ENCODE measurements at regions not wholly inside any gene's neighbourhood (a gene's known extent, or its start where the extent isn't known, plus 50 kb on each side); places are given as distances from the start of the nearest gene placed in this dataset.

- Histone ChIP-seq H2AFZ (ENCODE audit: insufficient read depth, low read length, poor library complexity) (no peak overlapping the region), H2AK5ac (ENCODE audit: low read length) (no peak overlapping the region), H4K12ac (ENCODE audit: low read depth, low read length) (no peak overlapping the region), H2BK12ac (ENCODE audit: low read length) (no peak overlapping the region), H3K36me3 (ENCODE audit: control insufficient read depth in 1 of 2, insufficient read depth in 2 of 2, low read length in 2 of 2) (no peaks in the 10 kb centered on the region), H4K91ac (ENCODE audit: low read depth, low read length) (no peak overlapping the region), H4K8ac (ENCODE audit: low read depth, low read length) (no peak overlapping the region), H3K4ac (ENCODE audit: low read depth, low read length) (no peak overlapping the region), H3K9me3 (ENCODE audit: insufficient read depth, low read depth, low read length) (no peaks in the 10 kb centered on the region), H3K23ac (ENCODE audit: low read length) (no peak overlapping the region), H3K79me1 (ENCODE audit: low read length) (no peaks in the 10 kb centered on the region), H2BK120ac (ENCODE audit: insufficient read depth, low read length, poor library complexity) (no peak overlapping the region), H3K4me1 (ENCODE audit: control insufficient read depth in 1 of 2, insufficient read depth in 2 of 2, low read length in 2 of 2) (peaks cover 0 to 3% of the 10 kb centered on the region in 2 experiments), H3K27me3 (ENCODE audit: insufficient read depth, low read length) (no peaks in the 10 kb centered on the region), H3K27ac (ENCODE audit: low read depth, low read length) (no peak overlapping the region), H3K14ac (ENCODE audit: low read length) (no peak overlapping the region), H3K79me2 (ENCODE audit: control insufficient read depth, insufficient read depth, low read length, poor library complexity) (no peaks in the 10 kb centered on the region), H2BK5ac (ENCODE audit: low read depth, low read length, poor library complexity) (no peak overlapping the region), H3K18ac (ENCODE audit: low read length) (no peak overlapping the region), H3K9ac (ENCODE audit: low read length) (no peak overlapping the region), H3K4me2 (ENCODE audit: low read length) (no peak overlapping the region), H3K4me3 (ENCODE audit: low read depth, low read length) (no peak overlapping the region)
- no peak for DNase-seq
- WGBS (ENCODE audit: extremely low coverage, insufficient coverage, insufficient read length) = no CpG with 5 or more reads among the region's 1 CpG
These were observed 367.4 kb upstream of the ZFHX3 start for GRCh38 chr16:73415286-73415685.

DNA sequence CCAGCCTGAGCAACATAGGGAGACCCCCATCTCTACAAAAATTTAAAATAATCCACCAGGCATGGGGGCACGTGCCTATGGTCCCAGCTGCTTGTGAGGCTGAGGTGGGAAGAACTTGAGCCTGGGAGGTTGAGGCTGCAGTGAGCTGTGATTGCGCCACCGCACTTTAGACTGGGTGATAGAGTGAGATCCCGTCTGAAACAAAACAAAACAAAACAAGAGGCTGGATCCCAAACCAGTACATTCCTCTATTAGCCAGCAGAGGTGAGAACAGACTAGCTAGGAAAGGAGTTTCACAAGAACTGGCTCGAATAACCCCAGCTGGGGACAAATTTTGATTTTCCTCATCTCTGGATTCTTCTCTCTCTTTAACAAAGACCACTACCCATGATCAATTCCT is 366.7 kb upstream of the ZFHX3 start:
- Histone ChIP-seq H3K23ac (ENCODE audit: low read length) (no peak overlapping the region), H2BK5ac (ENCODE audit: low read depth, low read length, poor library complexity) (no peak overlapping the region), H4K12ac (ENCODE audit: low read depth, low read length) (no peak overlapping the region), H3K4ac (ENCODE audit: low read depth, low read length) (no peak overlapping the region), H3K27ac (ENCODE audit: low read depth, low read length) (no peak overlapping the region), H3K4me2 (ENCODE audit: low read length) (no peak overlapping the region), H3K4me1 (ENCODE audit: control insufficient read depth in 1 of 2, insufficient read depth in 2 of 2, low read length in 2 of 2) (peaks cover 0 to 3% of the 10 kb centered on the region in 2 experiments), H2BK12ac (ENCODE audit: low read length) (no peak overlapping the region), H3K27me3 (ENCODE audit: insufficient read depth, low read length) (no peaks in the 10 kb centered on the region), H2AK5ac (ENCODE audit: low read length) (no peak overlapping the region), H3K9me3 (ENCODE audit: insufficient read depth, low read depth, low read length) (no peaks in the 10 kb centered on the region), H4K91ac (ENCODE audit: low read depth, low read length) (no peak overlapping the region), H3K14ac (ENCODE audit: low read length) (no peak overlapping the region), H4K8ac (ENCODE audit: low read depth, low read length) (no peak overlapping the region), H3K4me3 (ENCODE audit: low read depth, low read length) (no peak overlapping the region), H3K9ac (ENCODE audit: low read length) (no peak overlapping the region), H3K18ac (ENCODE audit: low read length) (no peak overlapping the region), H3K79me2 (ENCODE audit: control insufficient read depth, insufficient read depth, low read length, poor library complexity) (no peaks in the 10 kb centered on the region), H3K79me1 (ENCODE audit: low read length) (no peaks in the 10 kb centered on the region), H2AFZ (ENCODE audit: insufficient read depth, low read length, poor library complexity) (no peak overlapping the region), H3K36me3 (ENCODE audit: control insufficient read depth in 1 of 2, insufficient read depth in 2 of 2, low read length in 2 of 2) (no peaks in the 10 kb centered on the region), H2BK120ac (ENCODE audit: insufficient read depth, low read length, poor library complexity) (no peak overlapping the region)
- no CpG with 5 or more reads among the region's 5 CpGs for whole genome bisulfite sequencing (ENCODE audit: extremely low coverage, insufficient coverage, insufficient read length)
- DNase-seq = peak in 1 of 2 donors; percentile 2

DNA sequence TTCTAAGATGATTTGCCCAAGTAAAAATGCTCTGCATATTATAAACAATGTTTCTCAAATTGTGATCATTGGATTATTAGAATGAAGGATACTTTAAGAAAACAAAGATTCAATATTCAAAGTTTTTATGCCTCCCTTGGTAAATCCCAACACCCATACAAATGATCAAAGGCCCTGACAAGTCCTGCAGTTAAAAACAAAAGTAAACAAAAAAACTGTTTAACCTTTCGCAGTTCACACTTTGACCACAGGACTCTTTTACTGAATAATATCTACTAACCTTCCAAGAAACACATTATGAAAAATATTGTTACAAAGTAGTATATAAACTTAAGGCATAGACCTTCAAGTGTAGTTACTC is 365.9 kb upstream of the ZFHX3 start:
- H3K4me1 ChIP-seq (ENCODE audit: control insufficient read depth in 1 of 2, insufficient read depth in 2 of 2, low read length in 2 of 2) = peaks cover 0 to 3% of the 10 kb centered on the region in 2 experiments
- no peak overlapping the region for H3K4me2 ChIP-seq (ENCODE audit: low read length)
- WGBS (ENCODE audit: extremely low coverage, insufficient coverage, insufficient read length) = no CpG with 5 or more reads among the region's 1 CpG
- no peaks in the 10 kb centered on the region for H3K9me3 ChIP-seq (ENCODE audit: insufficient read depth, low read depth, low read length)
- H3K9ac ChIP-seq (ENCODE audit: low read length) = no peak overlapping the region
- H3K23ac ChIP-seq (ENCODE audit: low read length) = no peak overlapping the region
- no peak overlapping the region for H4K91ac ChIP-seq (ENCODE audit: low read depth, low read length)
- H3K79me1 ChIP-seq (ENCODE audit: low read length) = no peaks in the 10 kb centered on the region
- H4K12ac ChIP-seq (ENCODE audit: low read depth, low read length) = no peak overlapping the region
- no peak overlapping the region for H3K18ac ChIP-seq (ENCODE audit: low read length)
- H3K79me2 ChIP-seq (ENCODE audit: control insufficient read depth, insufficient read depth, low read length, poor library complexity) = no peaks in the 10 kb centered on the region
- H3K27me3 ChIP-seq (ENCODE audit: insufficient read depth, low read length) = no peaks in the 10 kb centered on the region
- H3K27ac ChIP-seq (ENCODE audit: low read depth, low read length) = no peak overlapping the region
- H3K36me3 ChIP-seq (ENCODE audit: control insufficient read depth in 1 of 2, insufficient read depth in 2 of 2, low read length in 2 of 2) = no peaks in the 10 kb centered on the region
- H2BK120ac ChIP-seq (ENCODE audit: insufficient read depth, low read length, poor library complexity) = no peak overlapping the region
- H4K8ac ChIP-seq (ENCODE audit: low read depth, low read length) = no peak overlapping the region
- H3K4ac ChIP-seq (ENCODE audit: low read depth, low read length) = no peak overlapping the region
- no peak overlapping the region for H2AK5ac ChIP-seq (ENCODE audit: low read length)
- DNase-seq = no peak
- no peak overlapping the region for H2BK12ac ChIP-seq (ENCODE audit: low read length)
- H3K4me3 ChIP-seq (ENCODE audit: low read depth, low read length) = no peak overlapping the region
- no peak overlapping the region for H2BK5ac ChIP-seq (ENCODE audit: low read depth, low read length, poor library complexity)
- no peak overlapping the region for H2AFZ ChIP-seq (ENCODE audit: insufficient read depth, low read length, poor library complexity)
- H3K14ac ChIP-seq (ENCODE audit: low read length) = no peak overlapping the region

DNA sequence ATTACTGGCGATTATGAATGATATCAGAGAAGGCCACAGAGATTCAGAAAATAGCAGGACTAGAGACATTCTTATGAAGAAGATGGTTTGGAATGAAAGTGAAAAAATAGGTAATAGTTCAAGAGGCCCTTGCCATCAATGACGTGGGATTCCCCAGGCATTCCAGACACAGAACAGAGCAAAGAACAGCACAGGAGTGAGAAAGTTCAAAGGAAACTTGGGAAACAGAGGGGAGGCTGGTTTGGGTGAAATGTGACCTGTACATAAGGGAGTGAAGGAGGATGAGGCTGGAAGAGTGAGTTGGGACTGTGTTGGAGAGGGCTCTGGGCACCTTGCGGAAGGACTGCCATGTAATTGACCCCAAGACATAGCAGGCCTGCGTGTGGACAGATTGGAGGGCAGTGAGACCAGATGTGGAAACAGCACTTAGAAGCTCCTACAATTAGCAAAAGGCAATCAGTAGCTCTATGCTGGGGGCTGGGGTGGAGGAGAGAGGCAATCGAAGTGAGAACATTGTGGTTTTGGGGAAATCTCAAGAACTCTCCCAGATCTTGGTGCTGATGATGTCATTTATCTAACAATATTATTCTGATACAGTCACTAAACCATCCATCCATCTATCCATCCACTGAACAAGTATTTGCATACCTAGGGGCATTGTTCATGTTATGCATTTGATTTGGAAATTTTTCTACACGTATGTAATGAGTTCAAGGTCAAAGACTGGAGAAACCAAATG is 365.3 kb upstream of the ZFHX3 start:
- Histone ChIP-seq H2BK5ac (ENCODE audit: low read depth, low read length, poor library complexity) (no peak overlapping the region), H2BK120ac (ENCODE audit: insufficient read depth, low read length, poor library complexity) (no peak overlapping the region), H3K14ac (ENCODE audit: low read length) (no peak overlapping the region), H3K27me3 (ENCODE audit: insufficient read depth, low read length) (no peaks in the 10 kb centered on the region), H2AFZ (ENCODE audit: insufficient read depth, low read length, poor library complexity) (no peak overlapping the region), H3K27ac (ENCODE audit: low read depth, low read length) (no peak overlapping the region), H4K91ac (ENCODE audit: low read depth, low read length) (no peak overlapping the region), H3K18ac (ENCODE audit: low read length) (no peak overlapping the region), H2BK12ac (ENCODE audit: low read length) (no peak overlapping the region), H3K23ac (ENCODE audit: low read length) (peak overlapping the region; percentile 76), H3K9me3 (ENCODE audit: insufficient read depth, low read depth, low read length) (no peaks in the 10 kb centered on the region), H4K12ac (ENCODE audit: low read depth, low read length) (no peak overlapping the region), H3K4me3 (ENCODE audit: low read depth, low read length) (no peak overlapping the region), H3K4me1 (ENCODE audit: control insufficient read depth in 1 of 2, insufficient read depth in 2 of 2, low read length in 2 of 2) (peaks cover 0 to 3% of the 10 kb centered on the region in 2 experiments), H4K8ac (ENCODE audit: low read depth, low read length) (no peak overlapping the region), H2AK5ac (ENCODE audit: low read length) (no peak overlapping the region), H3K79me1 (ENCODE audit: low read length) (no peaks in the 10 kb centered on the region), H3K4ac (ENCODE audit: low read depth, low read length) (no peak overlapping the region), H3K79me2 (ENCODE audit: control insufficient read depth, insufficient read depth, low read length, poor library complexity) (no peaks in the 10 kb centered on the region), H3K4me2 (ENCODE audit: low read length) (no peak overlapping the region), H3K36me3 (ENCODE audit: control insufficient read depth in 1 of 2, insufficient read depth in 2 of 2, low read length in 2 of 2) (no peaks in the 10 kb centered on the region), H3K9ac (ENCODE audit: low read length) (no peak overlapping the region)
- DNase-seq = peak in 1 of 2 donors; percentile 15
- no CpG with 5 or more reads among the region's 6 CpGs for WGBS (ENCODE audit: extremely low coverage, insufficient coverage, insufficient read length)
